HG03103 (cell line): ENCODE measurements at regions not wholly inside any gene's neighbourhood (a gene's known extent, or its start where the extent isn't known, plus 50 kb on each side); places are given as distances from the start of the nearest gene placed in this dataset.
"Not testable (repeated sequence)": the region's sequence is repeated elsewhere in the genome, so short reads cannot be mapped to it uniquely, and the experiment has no call there.

Experiments used
- ATAC-seq: cut with Tn5 transposase; IDR thresholded peaks from one replicate; pipeline ENCODE4 v1.9.1; 2021; ENCODE audit warnings: low read depth; ENCODE audit not compliant: unreplicated experiment

GRCh38 chr12:47412601-47413236 lies 293.1 kb downstream of the RPAP3 start:
- ATAC-seq = no peak

GRCh38 chr12:47411966-47412365 lies 293.9 kb downstream of the RPAP3 start:
- no peak for ATAC-seq

- ATAC-seq = no peak
These were observed 295.0 kb downstream of the RPAP3 start for GRCh38 chr12:47410862-47411261.

- no peak for ATAC-seq
These were observed 295.4 kb downstream of the RPAP3 start for GRCh38 chr12:47410383-47410782.

GRCh38 chr12:47409310-47409987 lies 296.4 kb downstream of the RPAP3 start:
- no peak for ATAC-seq

- ATAC-seq = peak; percentile 90
These were observed 297.5 kb downstream of the RPAP3 start for GRCh38 chr12:47408171-47408871.

- ATAC-seq = no peak
These were observed 298.2 kb downstream of the RPAP3 start for GRCh38 chr12:47407463-47408129.

GRCh38 chr12:47403681-47404080 lies 302.1 kb downstream of the RPAP3 start:
- no peak for ATAC-seq

GRCh38 chr12:47401196-47401595 lies 304.6 kb downstream of the RPAP3 start:
- not testable (repeated sequence) for ATAC-seq

GRCh38 chr12:47400266-47400665 lies 305.6 kb downstream of the RPAP3 start:
- no peak for ATAC-seq

GRCh38 chr12:47397664-47398281 lies 308.1 kb downstream of the RPAP3 start:
- ATAC-seq = peak; percentile 52

GRCh38 chr12:47396902-47397663 lies 308.7 kb downstream of the RPAP3 start:
- ATAC-seq = no peak

GRCh38 chr12:47394070-47394469 lies 311.8 kb downstream of the RPAP3 start:
- ATAC-seq = no peak

- ATAC-seq = no peak
These were observed 312.4 kb downstream of the RPAP3 start for GRCh38 chr12:47393403-47393790.

- no peak for ATAC-seq
These were observed 311.8 kb upstream of the AMIGO2 start for GRCh38 chr12:47391566-47391965.

- ATAC-seq = no peak
These were observed 309.0 kb upstream of the AMIGO2 start for GRCh38 chr12:47388712-47389111.

GRCh38 chr12:47387994-47388393 lies 308.2 kb upstream of the AMIGO2 start:
- ATAC-seq = no peak

- ATAC-seq = no peak
These were observed 305.9 kb upstream of the AMIGO2 start for GRCh38 chr12:47385653-47386052.

GRCh38 chr12:47383942-47384341 lies 304.2 kb upstream of the AMIGO2 start:
- no peak for ATAC-seq

GRCh38 chr12:47382305-47382704 lies 302.5 kb upstream of the AMIGO2 start:
- no peak for ATAC-seq
